Epithelial cell of proximal tubule (primary cell): ENCODE measurements at regions not wholly inside any gene's neighbourhood (a gene's known extent, or its start where the extent isn't known, plus 50 kb on each side); places are given as distances from the start of the nearest gene placed in this dataset.

ENCODE experiments used
- DNase-seq: peaks from one replicate; pipeline ENCODE4 v3.0.0-alpha.2; 2011; ENCODE audit warnings: low read depth
- H3K4me3 ChIP-seq: 2 replicates; pipeline ENCODE4 v1.5.1; 2011; ENCODE audit warnings: low read depth, mild to moderate bottlenecking, low read length
- TF ChIP-seq, protein P1 (sequence below): conservative IDR thresholded peaks from 2 replicates; pipeline ENCODE4 v1.5.1; 2012; ENCODE audit warnings: low read depth, mild to moderate bottlenecking, low read length

DNA sequence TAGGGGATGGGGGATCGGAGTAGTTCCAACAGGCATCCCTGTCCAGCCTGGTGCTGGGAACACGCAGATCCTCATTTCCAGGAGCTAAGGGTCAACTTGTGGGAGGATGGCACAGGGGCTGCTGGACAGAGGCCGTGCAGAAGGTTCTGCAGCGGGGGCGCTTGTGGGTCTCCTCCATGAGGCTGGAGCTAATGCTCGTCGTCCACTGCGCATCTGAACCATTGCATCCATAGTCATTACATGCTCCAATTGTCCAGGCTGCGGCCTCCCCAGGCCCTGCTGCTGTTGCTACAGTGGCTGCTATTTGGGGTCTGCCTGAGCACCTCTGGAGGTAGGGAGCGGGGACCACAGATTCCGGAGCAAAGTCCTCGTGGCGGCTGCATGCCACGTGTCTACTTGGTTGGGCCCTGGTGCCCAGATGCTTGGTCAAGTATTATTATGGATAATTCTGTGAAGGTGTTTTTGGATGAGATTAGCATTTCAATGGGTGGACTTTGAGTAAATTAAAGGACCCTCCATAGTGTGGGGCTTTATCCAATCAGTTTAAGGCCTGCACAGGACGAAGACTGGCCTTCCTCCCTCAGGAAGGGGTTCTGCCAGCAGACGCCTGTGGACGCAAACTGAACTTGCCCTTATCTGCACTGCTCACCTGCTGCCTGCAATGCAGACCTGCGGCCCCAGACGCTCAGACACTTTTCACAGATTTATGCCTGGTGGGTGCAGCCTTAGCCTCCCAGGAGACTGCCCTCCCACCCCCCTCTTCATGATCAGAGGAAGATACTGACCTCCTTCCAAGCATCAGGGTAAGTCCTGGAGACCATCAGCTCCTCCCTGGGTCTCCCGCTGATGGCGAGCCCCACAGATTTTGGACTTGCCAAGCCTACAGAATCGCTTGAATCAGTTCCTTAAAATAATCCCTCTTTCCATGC, 127.5 kb upstream of the IRX4 start:
- DNase-seq = no peak
- no peak overlapping the region for H3K4me3 ChIP-seq
- TF ChIP-seq, protein P1, sequence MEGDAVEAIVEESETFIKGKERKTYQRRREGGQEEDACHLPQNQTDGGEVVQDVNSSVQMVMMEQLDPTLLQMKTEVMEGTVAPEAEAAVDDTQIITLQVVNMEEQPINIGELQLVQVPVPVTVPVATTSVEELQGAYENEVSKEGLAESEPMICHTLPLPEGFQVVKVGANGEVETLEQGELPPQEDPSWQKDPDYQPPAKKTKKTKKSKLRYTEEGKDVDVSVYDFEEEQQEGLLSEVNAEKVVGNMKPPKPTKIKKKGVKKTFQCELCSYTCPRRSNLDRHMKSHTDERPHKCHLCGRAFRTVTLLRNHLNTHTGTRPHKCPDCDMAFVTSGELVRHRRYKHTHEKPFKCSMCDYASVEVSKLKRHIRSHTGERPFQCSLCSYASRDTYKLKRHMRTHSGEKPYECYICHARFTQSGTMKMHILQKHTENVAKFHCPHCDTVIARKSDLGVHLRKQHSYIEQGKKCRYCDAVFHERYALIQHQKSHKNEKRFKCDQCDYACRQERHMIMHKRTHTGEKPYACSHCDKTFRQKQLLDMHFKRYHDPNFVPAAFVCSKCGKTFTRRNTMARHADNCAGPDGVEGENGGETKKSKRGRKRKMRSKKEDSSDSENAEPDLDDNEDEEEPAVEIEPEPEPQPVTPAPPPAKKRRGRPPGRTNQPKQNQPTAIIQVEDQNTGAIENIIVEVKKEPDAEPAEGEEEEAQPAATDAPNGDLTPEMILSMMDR = no peak

DNA sequence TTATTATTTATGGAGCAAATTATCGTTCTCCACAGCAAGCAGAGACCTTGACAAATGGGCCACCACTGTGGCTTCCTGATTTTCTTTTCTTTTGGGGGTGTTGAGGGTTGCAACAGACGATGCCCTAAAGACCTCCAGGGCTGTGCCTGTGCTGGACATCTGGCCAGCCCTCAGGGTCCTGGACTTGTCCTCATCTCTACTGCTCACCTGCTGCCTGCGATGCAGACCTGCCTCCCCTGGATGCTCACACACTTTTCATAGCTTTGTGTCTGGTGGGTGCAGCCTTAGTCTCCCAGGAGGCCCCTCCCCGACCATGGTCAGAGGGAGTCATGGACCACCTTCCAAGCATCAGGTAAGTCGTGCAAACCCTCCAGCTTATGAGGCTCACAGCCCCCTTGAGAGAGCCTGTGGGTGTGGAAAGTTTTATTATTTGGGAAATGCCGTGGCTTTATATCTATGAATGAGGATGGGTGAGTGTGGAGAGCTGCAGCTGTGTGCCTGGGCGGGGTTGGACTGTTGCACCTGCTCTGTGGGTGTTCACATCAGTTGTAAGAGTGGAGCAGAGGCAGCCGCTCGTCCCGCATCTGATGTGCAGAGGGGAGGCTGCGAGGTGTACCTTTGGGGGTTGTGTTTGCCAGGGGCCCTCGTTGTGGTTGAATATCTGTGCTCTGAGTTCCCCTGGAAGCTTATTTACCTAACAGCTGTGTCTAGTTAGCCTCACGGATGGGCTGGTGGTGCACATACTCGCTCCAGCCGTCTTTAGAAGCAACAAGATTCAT, 126.3 kb upstream of the IRX4 start:
- no peak overlapping the region for H3K4me3 ChIP-seq
- no peak for DNase-seq
- TF ChIP-seq, protein P1 = no peak

DNA sequence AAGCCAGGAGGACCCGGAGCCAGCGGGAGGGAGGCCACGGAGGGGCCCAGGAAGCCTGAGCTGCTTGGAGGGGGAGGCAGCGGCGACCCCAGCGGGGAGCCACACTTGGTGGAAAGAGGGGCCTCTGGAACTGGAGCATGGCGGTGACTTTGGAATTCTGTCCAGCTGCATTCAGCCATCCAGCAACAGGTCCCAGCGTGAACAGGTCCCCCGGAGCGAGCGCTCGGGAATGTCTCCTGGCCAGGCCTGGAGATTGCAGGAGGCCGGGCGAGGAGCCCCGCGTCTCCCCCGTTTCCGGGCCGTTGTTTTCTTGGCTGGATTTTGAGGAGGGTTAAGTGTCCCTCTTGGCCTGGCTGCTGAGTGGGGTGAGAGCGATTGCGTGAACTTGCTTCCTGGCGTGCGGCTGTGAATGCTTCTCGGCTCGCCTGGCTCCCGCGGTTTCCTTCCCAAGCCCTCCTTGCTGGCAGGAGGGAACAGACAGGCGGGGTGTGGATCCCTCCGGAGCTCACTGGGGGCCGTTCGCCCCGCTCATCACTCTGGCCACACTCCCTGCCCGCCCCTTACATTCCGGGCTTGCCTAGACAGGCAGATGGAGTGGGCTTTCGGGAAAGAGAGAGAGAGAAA, 125.3 kb upstream of the IRX4 start:
- H3K4me3 ChIP-seq = no peak overlapping the region
- TF ChIP-seq, protein P1 = no peak
- DNase-seq = no peak

DNA sequence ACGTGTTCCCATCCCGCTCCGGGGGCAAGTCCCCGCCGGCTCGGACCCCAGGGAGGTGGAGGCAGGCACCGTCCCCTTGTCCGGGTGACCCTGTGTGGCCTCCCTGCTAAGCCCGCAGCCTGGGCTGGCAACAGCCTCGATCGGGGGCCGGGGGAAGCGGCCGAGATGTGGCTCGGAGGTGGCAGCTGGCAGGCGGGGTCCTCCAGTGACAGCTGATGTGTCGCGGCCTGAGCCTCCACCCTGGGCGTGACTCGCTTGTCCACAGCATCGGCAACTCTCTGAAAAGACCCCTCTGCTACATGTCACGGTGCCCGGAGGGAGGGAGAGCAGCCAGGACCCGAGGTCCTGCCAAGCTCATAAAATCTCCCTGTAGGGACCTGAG, 124.8 kb upstream of the IRX4 start:
- H3K4me3 ChIP-seq = no peak overlapping the region
- TF ChIP-seq, protein P1 = no peak

DNA sequence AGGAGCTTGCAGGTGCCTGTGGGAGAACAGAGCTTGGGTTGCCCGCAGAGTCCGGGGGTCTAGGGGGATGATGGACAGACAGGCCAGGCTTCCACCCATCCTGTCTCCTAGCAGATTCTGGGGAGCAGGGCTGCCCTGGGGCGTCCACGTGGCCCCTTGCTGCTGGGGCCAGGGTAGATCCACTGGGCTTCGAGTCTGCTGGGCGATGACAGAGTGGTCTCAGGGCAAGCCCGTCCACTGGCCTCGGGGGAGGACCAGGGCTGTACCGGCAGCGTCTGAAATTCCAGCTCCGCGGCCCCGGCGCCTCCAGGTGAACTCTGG, 124.2 kb upstream of the IRX4 start:
- TF ChIP-seq, protein P1 = no peak
- DNase-seq = no peak
- no peak overlapping the region for H3K4me3 ChIP-seq

More for the DNA sequence above, 124.8 kb upstream of the IRX4 start:
- no peak for DNase-seq

DNA sequence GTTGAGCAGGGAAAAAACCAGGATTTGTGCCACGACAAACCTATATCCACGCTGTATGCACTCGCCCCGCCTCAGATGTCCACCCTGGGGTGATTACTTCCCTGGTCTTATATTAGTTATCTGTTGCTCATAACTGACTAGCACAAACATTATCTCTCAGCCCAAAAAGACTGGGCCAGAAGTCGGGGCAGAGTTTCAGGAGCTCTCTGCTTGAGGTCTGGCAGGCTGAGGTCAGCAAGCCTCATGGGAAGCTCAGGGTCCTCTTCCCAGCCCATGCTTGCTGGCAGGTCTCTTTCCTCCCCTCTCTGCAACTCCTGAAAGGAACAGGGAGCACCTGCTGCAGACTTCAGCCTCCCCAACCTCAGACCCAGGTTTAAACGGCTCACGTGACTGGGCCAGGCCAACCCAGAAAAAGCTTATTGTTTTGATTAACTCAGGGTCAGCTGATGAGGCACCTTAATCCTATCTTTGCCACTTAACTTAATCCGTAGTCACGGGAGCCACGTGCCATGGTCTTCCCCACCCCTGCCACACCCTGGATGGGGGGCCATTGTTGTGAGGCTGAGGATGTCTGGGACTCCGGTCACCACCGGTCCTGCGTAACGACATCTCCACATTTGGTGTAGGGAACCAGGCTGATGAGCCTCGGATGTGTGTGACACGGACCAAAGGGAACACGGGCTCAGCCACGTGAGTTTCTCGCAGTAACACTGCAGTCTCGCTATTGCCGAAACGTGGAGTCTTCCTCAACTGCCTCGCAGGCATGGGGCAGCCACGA, 123.7 kb upstream of the IRX4 start:
- no peak for DNase-seq

More for the DNA sequence above, 123.7 kb upstream of the IRX4 start:
- TF ChIP-seq, protein P1 = no peak
- no peak overlapping the region for H3K4me3 ChIP-seq
